B cell (primary cell): ENCODE measurements at regions not wholly inside any gene's neighbourhood (a gene's known extent, or its start where the extent isn't known, plus 50 kb on each side); places are given as distances from the start of the nearest gene placed in this dataset.
"Not testable (repeated sequence)": the region's sequence is repeated elsewhere in the genome, so short reads cannot be mapped to it uniquely, and the experiment has no call there.

Experiments
- CTCF ChIP-seq: fragments of 200-600 bp; IDR thresholded peaks from one replicate; pipeline ENCODE4 v1.8.0; 2022; ENCODE audit warnings: antibody characterized with exemption, mild to moderate bottlenecking
- EZH2 ChIP-seq: IDR thresholded peaks from 2 replicates; pipeline ENCODE4 v1.6.1; 2012; ENCODE audit warnings: borderline replicate concordance, low read depth, mild to moderate bottlenecking, moderate library complexity, low read length; ENCODE audit not compliant: insufficient read depth, poor library complexity, severe bottlenecking

- not testable (repeated sequence) for TF ChIP-seq CTCF, EZH2
Observed at GRCh38 chr1:144537234-144537633, 55.5 kb upstream of the PPIAL4F start.
